ENCODE measurements at regions not wholly inside any gene's neighbourhood (a gene's known extent, or its start where the extent isn't known, plus 50 kb on each side); places are given as distances from the start of the nearest gene placed in this dataset.

DNA sequence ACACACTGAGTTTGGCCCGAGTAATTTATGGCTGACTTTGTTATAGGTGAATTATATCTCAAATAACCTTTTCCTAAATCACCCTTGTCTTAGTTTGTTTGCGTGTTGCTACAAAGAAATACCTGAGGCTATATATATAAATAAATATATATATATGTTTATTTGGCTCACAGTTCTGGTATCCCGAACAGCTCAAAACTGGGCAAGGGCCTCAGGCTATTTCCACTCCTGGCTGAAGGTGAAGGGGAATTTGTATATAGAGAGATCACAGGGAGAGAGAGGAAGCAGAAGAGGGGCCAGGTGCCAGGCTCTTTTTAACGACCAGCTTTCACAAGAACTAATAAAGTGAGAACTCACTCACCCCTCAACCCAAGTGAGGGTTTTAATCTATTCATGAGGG lies 159.9 kb upstream of the STARD13 start:
- H3K9me3 ChIP-seq (ENCODE audit: control insufficient read depth in 4 of 4, low read length in 3 of 4): no peaks in the 10 kb centered on the region
- WGBS: 84% methylated on average over 4 of the region's 4 CpGs
- H3K27me3 ChIP-seq (ENCODE audit: control insufficient read depth in 4 of 4, insufficient read depth in 4 of 4, low read length in 3 of 4): no peaks in the 10 kb centered on the region
- H3K36me3 ChIP-seq (ENCODE audit: control insufficient read depth in 4 of 4, insufficient read depth in 3 of 4, low read depth in 1 of 4, low read length in 3 of 4): no peaks in the 10 kb centered on the region
- H3K27ac ChIP-seq (ENCODE audit: low read depth in 1 of 2, low read length in 2 of 2): no peak overlapping the region
- TF ChIP-seq, protein P1, sequence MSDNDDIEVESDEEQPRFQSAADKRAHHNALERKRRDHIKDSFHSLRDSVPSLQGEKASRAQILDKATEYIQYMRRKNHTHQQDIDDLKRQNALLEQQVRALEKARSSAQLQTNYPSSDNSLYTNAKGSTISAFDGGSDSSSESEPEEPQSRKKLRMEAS (IDR thresholded peaks at IDR 0.05): no peak
- no peak for TF ChIP-seq FOXA1 (IDR thresholded peaks at IDR 0.05)
- TF ChIP-seq, protein P2, sequence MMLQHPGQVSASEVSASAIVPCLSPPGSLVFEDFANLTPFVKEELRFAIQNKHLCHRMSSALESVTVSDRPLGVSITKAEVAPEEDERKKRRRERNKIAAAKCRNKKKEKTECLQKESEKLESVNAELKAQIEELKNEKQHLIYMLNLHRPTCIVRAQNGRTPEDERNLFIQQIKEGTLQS (IDR thresholded peaks at IDR 0.05): no peak
- TF ChIP-seq YY1 (IDR thresholded peaks at IDR 0.05): no peak
- no peak for TF ChIP-seq RXRA (IDR thresholded peaks at IDR 0.05)
- no peak for TF ChIP-seq HNF4A (conservative IDR thresholded peaks at IDR 0.05)
- TF ChIP-seq EGR1 (IDR thresholded peaks at IDR 0.05; ENCODE audit: low read depth in 2 of 2): no peak
- no peak for TF ChIP-seq NR2F2 (IDR thresholded peaks at IDR 0.05)
- no peaks in the 10 kb centered on the region for H3K4me1 ChIP-seq (ENCODE audit: control insufficient read depth in 4 of 4, insufficient read depth in 4 of 4, low read length in 3 of 4)
- no peak for DNase-seq (ENCODE audit: low spot score)
- no peak overlapping the region for H3K9ac ChIP-seq (ENCODE audit: low read depth in 1 of 2, low read length in 2 of 2)
- no peak overlapping the region for H3K4me3 ChIP-seq (ENCODE audit: low read depth in 1 of 3, low read length in 3 of 3)

DNA sequence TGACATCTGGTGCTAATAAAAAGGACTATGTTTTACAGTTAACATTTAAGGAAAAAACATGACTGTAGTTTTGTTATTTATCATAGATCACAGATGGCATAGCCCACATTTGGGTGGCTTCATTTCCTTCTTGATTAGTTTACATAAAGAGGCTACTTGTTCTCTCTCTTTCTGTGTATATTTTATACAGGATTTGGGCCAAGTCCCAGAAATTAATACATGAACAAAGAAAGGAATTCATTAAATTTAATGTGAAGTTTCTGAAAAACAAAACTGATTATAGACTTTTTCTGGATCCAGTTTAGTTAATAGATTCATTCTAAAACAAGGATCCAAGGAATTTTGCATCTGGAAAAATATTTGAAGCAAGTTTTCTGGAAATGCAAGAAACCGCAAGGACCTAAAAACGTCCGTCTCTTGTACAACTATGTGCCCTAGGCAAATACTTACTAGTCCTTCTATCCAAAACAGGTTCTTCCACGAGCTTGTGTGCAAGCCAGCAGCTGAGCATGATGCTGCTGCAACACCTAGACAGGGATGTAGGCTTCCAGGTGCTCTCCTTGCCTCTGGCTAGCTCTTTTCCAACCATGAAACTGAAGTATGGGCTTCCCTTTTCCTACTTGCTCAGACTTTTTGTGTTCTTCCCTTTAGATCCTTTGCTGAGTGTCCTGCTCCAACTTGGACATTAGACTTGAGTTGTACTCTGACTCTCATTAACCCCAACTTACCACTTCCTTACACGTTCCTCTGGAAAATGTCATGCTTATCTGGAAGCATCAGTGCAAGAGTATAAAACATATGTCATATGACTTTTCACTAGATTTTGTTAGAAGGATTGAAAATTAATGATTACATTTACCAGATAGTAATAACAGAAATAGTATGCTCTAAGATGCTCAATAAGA lies 161.5 kb upstream of the STARD13 start:
- H3K27ac ChIP-seq (ENCODE audit: low read depth in 1 of 2, low read length in 2 of 2): no peak overlapping the region
- WGBS: 80% methylated on average over 5 of the region's 5 CpGs
- DNase-seq (ENCODE audit: low spot score): no peak
- H3K27me3 ChIP-seq (ENCODE audit: control insufficient read depth in 4 of 4, insufficient read depth in 4 of 4, low read length in 3 of 4): no peaks in the 10 kb centered on the region
- no peaks in the 10 kb centered on the region for H3K4me1 ChIP-seq (ENCODE audit: control insufficient read depth in 4 of 4, insufficient read depth in 4 of 4, low read length in 3 of 4)
- no peak overlapping the region for H3K4me3 ChIP-seq (ENCODE audit: low read depth in 1 of 3, low read length in 3 of 3)
- TF ChIP-seq, protein P3, sequence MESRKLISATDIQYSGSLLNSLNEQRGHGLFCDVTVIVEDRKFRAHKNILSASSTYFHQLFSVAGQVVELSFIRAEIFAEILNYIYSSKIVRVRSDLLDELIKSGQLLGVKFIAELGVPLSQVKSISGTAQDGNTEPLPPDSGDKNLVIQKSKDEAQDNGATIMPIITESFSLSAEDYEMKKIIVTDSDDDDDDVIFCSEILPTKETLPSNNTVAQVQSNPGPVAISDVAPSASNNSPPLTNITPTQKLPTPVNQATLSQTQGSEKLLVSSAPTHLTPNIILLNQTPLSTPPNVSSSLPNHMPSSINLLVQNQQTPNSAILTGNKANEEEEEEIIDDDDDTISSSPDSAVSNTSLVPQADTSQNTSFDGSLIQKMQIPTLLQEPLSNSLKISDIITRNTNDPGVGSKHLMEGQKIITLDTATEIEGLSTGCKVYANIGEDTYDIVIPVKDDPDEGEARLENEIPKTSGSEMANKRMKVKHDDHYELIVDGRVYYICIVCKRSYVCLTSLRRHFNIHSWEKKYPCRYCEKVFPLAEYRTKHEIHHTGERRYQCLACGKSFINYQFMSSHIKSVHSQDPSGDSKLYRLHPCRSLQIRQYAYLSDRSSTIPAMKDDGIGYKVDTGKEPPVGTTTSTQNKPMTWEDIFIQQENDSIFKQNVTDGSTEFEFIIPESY (IDR thresholded peaks at IDR 0.05): no peak
- no peak for TF ChIP-seq FOXA1 (IDR thresholded peaks at IDR 0.05)
- TF ChIP-seq HNF4A (conservative IDR thresholded peaks at IDR 0.05): no peak
- TF ChIP-seq, protein P2 (IDR thresholded peaks at IDR 0.05): no peak
- no peak for TF ChIP-seq SP1 (IDR thresholded peaks at IDR 0.05)
- TF ChIP-seq RAD21 (IDR thresholded peaks at IDR 0.05): no peak
- no peaks in the 10 kb centered on the region for H3K9me3 ChIP-seq (ENCODE audit: control insufficient read depth in 4 of 4, low read length in 3 of 4)
- H3K9ac ChIP-seq (ENCODE audit: low read depth in 1 of 2, low read length in 2 of 2): no peak overlapping the region
- no peaks in the 10 kb centered on the region for H3K36me3 ChIP-seq (ENCODE audit: control insufficient read depth in 4 of 4, insufficient read depth in 3 of 4, low read depth in 1 of 4, low read length in 3 of 4)

DNA sequence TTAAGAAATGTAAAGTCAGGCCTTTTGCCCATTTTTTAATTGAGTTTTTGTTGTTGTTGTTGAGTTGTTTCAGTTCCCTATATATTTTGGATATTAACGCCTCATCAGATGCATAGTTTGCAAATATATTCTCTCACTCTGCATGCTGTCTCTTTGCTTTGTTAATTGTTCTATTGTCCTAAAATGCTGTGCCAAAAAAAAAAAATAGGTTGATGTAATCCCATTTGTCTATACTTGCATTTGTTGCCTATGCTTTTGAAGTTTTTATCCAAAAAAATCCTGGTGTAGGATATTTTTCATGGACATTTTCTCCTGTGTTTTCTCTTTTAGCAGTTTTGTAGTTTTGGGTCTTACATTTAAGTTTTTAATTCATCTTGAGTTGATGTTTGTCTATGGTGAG lies 163.3 kb upstream of the STARD13 start:
- 92% methylated on average over 1 of the region's 1 CpG for WGBS
- Histone ChIP-seq H3K4me3 (ENCODE audit: low read depth in 1 of 3, low read length in 3 of 3) (no peak overlapping the region), H3K36me3 (ENCODE audit: control insufficient read depth in 4 of 4, insufficient read depth in 3 of 4, low read depth in 1 of 4, low read length in 3 of 4) (no peaks in the 10 kb centered on the region), H3K27ac (ENCODE audit: low read depth in 1 of 2, low read length in 2 of 2) (no peak overlapping the region), H3K4me1 (ENCODE audit: control insufficient read depth in 4 of 4, insufficient read depth in 4 of 4, low read length in 3 of 4) (no peaks in the 10 kb centered on the region), H3K27me3 (ENCODE audit: control insufficient read depth in 4 of 4, insufficient read depth in 4 of 4, low read length in 3 of 4) (no peaks in the 10 kb centered on the region), H3K9me3 (ENCODE audit: control insufficient read depth in 4 of 4, low read length in 3 of 4) (no peaks in the 10 kb centered on the region), H3K9ac (ENCODE audit: low read depth in 1 of 2, low read length in 2 of 2) (no peak overlapping the region)
- no peak for TF ChIP-seq RAD21 (IDR thresholded peaks at IDR 0.05)
- TF ChIP-seq FOXA1 (IDR thresholded peaks at IDR 0.05): no peak
- no peak for TF ChIP-seq HNF4A (conservative IDR thresholded peaks at IDR 0.05)
- no peak for TF ChIP-seq SP1 (IDR thresholded peaks at IDR 0.05)
- TF ChIP-seq, protein P4, sequence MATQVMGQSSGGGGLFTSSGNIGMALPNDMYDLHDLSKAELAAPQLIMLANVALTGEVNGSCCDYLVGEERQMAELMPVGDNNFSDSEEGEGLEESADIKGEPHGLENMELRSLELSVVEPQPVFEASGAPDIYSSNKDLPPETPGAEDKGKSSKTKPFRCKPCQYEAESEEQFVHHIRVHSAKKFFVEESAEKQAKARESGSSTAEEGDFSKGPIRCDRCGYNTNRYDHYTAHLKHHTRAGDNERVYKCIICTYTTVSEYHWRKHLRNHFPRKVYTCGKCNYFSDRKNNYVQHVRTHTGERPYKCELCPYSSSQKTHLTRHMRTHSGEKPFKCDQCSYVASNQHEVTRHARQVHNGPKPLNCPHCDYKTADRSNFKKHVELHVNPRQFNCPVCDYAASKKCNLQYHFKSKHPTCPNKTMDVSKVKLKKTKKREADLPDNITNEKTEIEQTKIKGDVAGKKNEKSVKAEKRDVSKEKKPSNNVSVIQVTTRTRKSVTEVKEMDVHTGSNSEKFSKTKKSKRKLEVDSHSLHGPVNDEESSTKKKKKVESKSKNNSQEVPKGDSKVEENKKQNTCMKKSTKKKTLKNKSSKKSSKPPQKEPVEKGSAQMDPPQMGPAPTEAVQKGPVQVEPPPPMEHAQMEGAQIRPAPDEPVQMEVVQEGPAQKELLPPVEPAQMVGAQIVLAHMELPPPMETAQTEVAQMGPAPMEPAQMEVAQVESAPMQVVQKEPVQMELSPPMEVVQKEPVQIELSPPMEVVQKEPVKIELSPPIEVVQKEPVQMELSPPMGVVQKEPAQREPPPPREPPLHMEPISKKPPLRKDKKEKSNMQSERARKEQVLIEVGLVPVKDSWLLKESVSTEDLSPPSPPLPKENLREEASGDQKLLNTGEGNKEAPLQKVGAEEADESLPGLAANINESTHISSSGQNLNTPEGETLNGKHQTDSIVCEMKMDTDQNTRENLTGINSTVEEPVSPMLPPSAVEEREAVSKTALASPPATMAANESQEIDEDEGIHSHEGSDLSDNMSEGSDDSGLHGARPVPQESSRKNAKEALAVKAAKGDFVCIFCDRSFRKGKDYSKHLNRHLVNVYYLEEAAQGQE (IDR thresholded peaks at IDR 0.05): no peak
- TF ChIP-seq, protein P5, sequence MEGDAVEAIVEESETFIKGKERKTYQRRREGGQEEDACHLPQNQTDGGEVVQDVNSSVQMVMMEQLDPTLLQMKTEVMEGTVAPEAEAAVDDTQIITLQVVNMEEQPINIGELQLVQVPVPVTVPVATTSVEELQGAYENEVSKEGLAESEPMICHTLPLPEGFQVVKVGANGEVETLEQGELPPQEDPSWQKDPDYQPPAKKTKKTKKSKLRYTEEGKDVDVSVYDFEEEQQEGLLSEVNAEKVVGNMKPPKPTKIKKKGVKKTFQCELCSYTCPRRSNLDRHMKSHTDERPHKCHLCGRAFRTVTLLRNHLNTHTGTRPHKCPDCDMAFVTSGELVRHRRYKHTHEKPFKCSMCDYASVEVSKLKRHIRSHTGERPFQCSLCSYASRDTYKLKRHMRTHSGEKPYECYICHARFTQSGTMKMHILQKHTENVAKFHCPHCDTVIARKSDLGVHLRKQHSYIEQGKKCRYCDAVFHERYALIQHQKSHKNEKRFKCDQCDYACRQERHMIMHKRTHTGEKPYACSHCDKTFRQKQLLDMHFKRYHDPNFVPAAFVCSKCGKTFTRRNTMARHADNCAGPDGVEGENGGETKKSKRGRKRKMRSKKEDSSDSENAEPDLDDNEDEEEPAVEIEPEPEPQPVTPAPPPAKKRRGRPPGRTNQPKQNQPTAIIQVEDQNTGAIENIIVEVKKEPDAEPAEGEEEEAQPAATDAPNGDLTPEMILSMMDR (IDR thresholded peaks at IDR 0.05; ENCODE audit: low read depth, low read length, missing input control): no peak
- TF ChIP-seq YY1 (IDR thresholded peaks at IDR 0.05): no peak
- TF ChIP-seq EGR1 (IDR thresholded peaks at IDR 0.05; ENCODE audit: low read depth in 2 of 2): no peak
- TF ChIP-seq, protein P3 (IDR thresholded peaks at IDR 0.05): no peak
- no peak for DNase-seq (ENCODE audit: low spot score)
